SK-N-SH treated with all-trans-retinoic acid at 6 μM for 48 hours (cell line): ENCODE measurements at regions not wholly inside any gene's neighbourhood (a gene's known extent, or its start where the extent isn't known, plus 50 kb on each side); places are given as distances from the start of the nearest gene placed in this dataset.

ENCODE experiments used
- ATAC-seq: fragments of 200-7000 bp; cut with Tn5 transposase; 3 replicates; pipeline ENCODE4 v1.9.1; 2020; ENCODE audit warnings: mild to moderate bottlenecking, moderate library complexity
- ARNTL ChIP-seq: fragments of 450-650 bp; formaldehyde crosslinking; IDR thresholded peaks from 2 replicates; pipeline ENCODE4 v1.5.0; 2020; ENCODE audit warnings: low read depth, mild to moderate bottlenecking, moderate library complexity, borderline replicate concordance
- BACH2 ChIP-seq: fragments of 250-450 bp; sonication (Bioruptor Pico); IDR thresholded peaks from 2 replicates; pipeline ENCODE4 v1.9.0; 2021; ENCODE audit warnings: mild to moderate bottlenecking, borderline replicate concordance
- CREB5 ChIP-seq: fragments of 250-450 bp; sonication (Bioruptor Pico); IDR thresholded peaks from 2 replicates; pipeline ENCODE4 v1.5.1; 2020; ENCODE audit warnings: low read depth, mild to moderate bottlenecking, moderate library complexity
- ESRRG ChIP-seq: fragments of 250-450 bp; sonication (Bioruptor Pico); IDR thresholded peaks from 2 replicates; pipeline ENCODE4 v1.6.1; 2021; ENCODE audit warnings: mild to moderate bottlenecking
- GLIS3 ChIP-seq: fragments of 250-450 bp; sonication (Bioruptor Pico); IDR thresholded peaks from 2 replicates; pipeline ENCODE4 v1.5.0; 2020; ENCODE audit warnings: mild to moderate bottlenecking, moderate library complexity
- ISL1 ChIP-seq: fragments of 250-450 bp; sonication (Bioruptor Pico); IDR thresholded peaks from 2 replicates; pipeline ENCODE4 v2.1.2; 2022; ENCODE audit warnings: mild to moderate bottlenecking, moderate library complexity
- PATZ1 ChIP-seq: fragments of 250-450 bp; sonication (Bioruptor Pico); IDR thresholded peaks from 2 replicates; pipeline ENCODE4 v1.8.0; 2020; ENCODE audit warnings: mild to moderate bottlenecking, moderate library complexity, borderline replicate concordance
- POU6F1 ChIP-seq: fragments of 250-450 bp; sonication (Bioruptor Pico); IDR thresholded peaks from 2 replicates; pipeline ENCODE4 v1.8.0; 2021; ENCODE audit warnings: low read depth, mild to moderate bottlenecking, moderate library complexity, borderline replicate concordance
- PPARA ChIP-seq: fragments of 250-450 bp; sonication (Bioruptor Pico); IDR thresholded peaks from 2 replicates; pipeline ENCODE4 v1.5.0; 2020; ENCODE audit warnings: mild to moderate bottlenecking, borderline replicate concordance
- RARB ChIP-seq: fragments of 250-450 bp; sonication (Bioruptor Pico); IDR thresholded peaks from 2 replicates; pipeline ENCODE4 v1.8.0; 2021; ENCODE audit warnings: mild to moderate bottlenecking, moderate library complexity
- SNAI2 ChIP-seq: fragments of 250-450 bp; sonication (Bioruptor Pico); IDR thresholded peaks from 2 replicates; pipeline ENCODE4 v1.5.0; 2020; ENCODE audit warnings: mild to moderate bottlenecking, moderate library complexity
- TCF4 ChIP-seq: fragments of 250-450 bp; sonication (Bioruptor Pico); IDR thresholded peaks from 2 replicates; pipeline ENCODE4 v1.8.0; 2021; ENCODE audit warnings: mild to moderate bottlenecking, moderate library complexity, borderline replicate concordance
- TOX ChIP-seq: fragments of 250-450 bp; sonication (Bioruptor Pico); IDR thresholded peaks from 2 replicates; pipeline ENCODE4 v1.8.0; 2021; ENCODE audit warnings: mild to moderate bottlenecking, moderate library complexity, borderline replicate concordance
- ZC3H10 ChIP-seq: fragments of 250-450 bp; sonication (Bioruptor Pico); IDR thresholded peaks from 2 replicates; pipeline ENCODE4 v1.5.1; 2021; ENCODE audit warnings: mild to moderate bottlenecking, moderate library complexity
- ZFP30 ChIP-seq: fragments of 450-650 bp; formaldehyde crosslinking; IDR thresholded peaks from 2 replicates; pipeline ENCODE4 v1.5.0; 2022; ENCODE audit warnings: mild to moderate bottlenecking, moderate library complexity
- ZNF565 ChIP-seq: fragments of 450-650 bp; formaldehyde crosslinking; conservative IDR thresholded peaks from 2 replicates; pipeline ENCODE4 v1.5.0; 2020; ENCODE audit warnings: low read depth, mild to moderate bottlenecking, moderate library complexity
- ZNF8 ChIP-seq: fragments of 450-650 bp; formaldehyde crosslinking; IDR thresholded peaks from 2 replicates; pipeline ENCODE4 v1.5.0; 2020; ENCODE audit warnings: mild to moderate bottlenecking, moderate library complexity
- TF ChIP-seq, protein P1 (sequence below): fragments of 250-450 bp; sonication (Bioruptor Pico); IDR thresholded peaks from 2 replicates; pipeline ENCODE4 v1.5.1; 2021; ENCODE audit warnings: mild to moderate bottlenecking, moderate library complexity

DNA sequence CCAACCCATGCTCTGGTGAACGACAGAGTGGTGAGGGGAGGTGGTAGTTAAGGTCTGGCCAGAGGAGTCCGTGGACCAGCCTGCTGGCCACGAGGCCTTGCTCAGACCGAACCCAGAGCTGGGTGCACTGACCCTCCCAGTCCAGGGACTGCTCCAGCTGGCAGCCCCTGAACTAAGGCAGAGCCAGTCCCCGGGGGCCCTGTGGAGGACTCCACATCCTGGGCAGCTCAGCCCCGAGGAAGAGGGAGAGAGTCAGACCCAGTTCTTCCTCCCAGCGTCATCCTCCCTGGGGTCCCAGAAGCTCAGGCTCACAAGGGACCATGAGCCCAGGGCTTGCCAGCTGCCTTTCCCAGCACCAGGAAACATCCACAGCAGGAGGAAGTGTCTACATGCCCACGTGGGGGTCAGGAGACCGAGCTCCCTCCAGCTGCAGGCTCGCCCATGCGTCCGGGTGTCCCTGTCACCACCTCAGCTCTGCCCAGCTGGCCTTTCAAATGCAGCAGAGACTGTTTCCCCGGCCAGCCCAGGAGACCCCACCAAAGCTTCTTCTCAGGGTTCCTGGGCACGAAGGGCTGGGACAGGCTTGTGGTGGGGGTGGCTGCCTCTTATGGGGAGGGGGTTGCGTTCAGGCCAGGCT is 194.4 kb downstream of the KIF26A start (continued):
- TF ChIP-seq POU6F1 (CRISPR knock-in tag) (no peak), SNAI2 (no peak), ISL1 (no peak), RARB (CRISPR knock-in tag) (no peak), ZFP30 (CRISPR knock-in tag) (no peak), ESRRG (CRISPR knock-in tag) (no peak)

DNA sequence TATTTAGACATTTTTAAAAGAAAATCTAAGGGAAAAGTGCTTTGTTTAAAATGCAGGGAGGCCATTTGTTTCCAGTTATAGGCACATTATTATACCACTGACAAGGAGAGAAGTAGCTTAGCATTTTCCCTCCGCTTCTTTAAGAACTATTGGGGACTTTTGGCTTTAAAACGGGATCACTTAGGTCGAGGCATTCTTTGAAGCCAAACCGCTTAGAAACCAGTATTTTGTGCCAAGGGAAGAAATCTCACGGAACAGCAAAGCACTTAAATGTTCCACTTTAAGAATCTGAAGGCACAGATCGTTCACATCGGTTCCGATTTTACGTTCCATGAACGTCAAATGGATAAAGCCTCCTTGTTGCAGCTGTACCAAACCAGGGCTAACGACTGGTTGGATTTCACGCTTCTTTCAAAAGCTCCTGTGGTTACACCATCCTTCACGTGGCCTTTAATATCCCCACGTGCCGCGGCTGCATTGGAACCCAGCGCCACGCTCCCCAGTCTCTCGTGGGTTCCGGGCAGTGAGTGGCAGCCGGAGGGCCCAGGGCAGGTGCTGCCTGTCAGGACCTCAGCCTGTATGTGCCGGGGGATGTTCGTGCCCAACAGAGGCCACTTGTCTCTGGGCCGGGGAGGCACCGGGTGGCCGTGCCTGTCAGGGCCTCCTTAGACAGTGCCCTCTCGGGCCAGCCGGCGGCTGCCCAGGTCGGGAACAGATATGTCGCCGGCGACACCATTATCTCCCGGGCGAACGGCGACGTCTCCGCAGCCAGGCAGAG is 195.4 kb downstream of the KIF26A start:
- ATAC-seq: no peak
- TF ChIP-seq ZC3H10 (CRISPR knock-in tag) (no peak), ARNTL (CRISPR knock-in tag) (no peak), ZFP30 (CRISPR knock-in tag) (no peak), ZNF8 (CRISPR knock-in tag) (no peak), RARB (CRISPR knock-in tag) (no peak), ESRRG (CRISPR knock-in tag) (no peak), POU6F1 (CRISPR knock-in tag) (no peak), TCF4 (CRISPR knock-in tag) (no peak)
- TF ChIP-seq, protein P1, sequence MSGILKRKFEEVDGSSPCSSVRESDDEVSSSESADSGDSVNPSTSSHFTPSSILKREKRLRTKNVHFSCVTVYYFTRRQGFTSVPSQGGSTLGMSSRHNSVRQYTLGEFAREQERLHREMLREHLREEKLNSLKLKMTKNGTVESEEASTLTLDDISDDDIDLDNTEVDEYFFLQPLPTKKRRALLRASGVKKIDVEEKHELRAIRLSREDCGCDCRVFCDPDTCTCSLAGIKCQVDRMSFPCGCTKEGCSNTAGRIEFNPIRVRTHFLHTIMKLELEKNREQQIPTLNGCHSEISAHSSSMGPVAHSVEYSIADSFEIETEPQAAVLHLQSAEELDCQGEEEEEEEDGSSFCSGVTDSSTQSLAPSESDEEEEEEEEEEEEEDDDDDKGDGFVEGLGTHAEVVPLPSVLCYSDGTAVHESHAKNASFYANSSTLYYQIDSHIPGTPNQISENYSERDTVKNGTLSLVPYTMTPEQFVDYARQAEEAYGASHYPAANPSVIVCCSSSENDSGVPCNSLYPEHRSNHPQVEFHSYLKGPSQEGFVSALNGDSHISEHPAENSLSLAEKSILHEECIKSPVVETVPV: no peak

DNA sequence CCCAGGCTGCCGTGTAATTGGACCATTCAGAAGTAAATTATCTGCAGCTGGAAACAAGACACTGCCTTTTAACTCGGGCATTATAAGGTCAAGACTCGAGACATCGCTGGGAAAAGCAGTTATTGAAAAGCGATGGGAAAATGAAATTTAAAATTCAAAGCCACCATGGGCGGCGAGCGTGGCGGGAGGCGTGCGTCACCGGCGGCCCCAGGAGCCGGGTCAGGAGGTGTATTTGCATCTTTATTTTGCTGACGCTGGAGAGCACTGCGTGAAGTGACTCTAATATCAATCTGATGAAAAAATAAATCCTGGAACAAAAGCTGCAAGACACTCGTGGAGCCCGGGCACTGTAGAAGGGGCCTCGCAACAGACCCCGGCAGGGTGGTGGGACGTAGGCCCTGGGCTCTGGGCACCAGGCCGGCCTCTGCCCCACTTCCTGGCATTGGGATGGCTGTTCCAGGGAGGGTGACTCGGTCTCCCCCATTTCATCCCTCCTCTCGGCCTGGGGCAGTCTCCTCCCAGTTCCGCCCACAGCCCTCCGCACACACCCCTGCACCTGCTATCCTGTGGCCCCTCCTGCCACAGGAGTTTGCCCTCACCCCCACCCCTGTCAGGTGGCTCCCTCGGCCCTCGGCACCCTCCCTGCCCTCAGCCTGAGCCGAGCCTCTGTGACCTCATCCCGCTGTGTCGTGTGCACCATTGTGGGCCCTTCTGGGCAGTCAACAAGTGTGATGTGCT is 196.2 kb downstream of the KIF26A start:
- no peak for TF ChIP-seq BACH2 (CRISPR knock-in tag)
- no peak for TF ChIP-seq ISL1
- no peak for TF ChIP-seq PATZ1 (CRISPR knock-in tag)
- TF ChIP-seq GLIS3 (CRISPR knock-in tag): no peak
- TF ChIP-seq SNAI2: no peak
- no peak for TF ChIP-seq ZNF565
- TF ChIP-seq TOX: no peak
- ATAC-seq: no peak

DNA sequence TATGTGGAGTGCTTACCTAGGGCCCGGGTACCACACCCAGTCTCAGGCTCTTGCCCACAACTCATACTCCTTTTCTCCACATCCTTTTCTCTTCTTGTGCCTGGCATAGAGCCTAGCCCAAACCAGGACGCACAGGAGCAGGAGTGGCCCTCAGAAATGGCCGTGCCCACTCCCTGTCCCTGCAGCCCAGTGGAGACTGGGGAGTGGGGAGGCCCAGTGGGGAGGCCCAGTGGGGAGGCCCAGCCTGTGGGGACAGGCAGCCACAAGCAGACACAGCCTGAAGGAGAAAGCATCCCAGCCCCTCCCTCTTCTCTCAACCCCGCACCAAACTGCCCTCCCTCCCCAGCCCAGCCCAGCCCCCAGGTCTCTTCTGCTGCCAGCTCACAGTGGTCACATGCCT is 196.8 kb downstream of the KIF26A start:
- no peak for TF ChIP-seq CREB5 (CRISPR knock-in tag)
- no peak for TF ChIP-seq PPARA (CRISPR knock-in tag)
- no peak for TF ChIP-seq GLIS3 (CRISPR knock-in tag)
- TF ChIP-seq ZNF8 (CRISPR knock-in tag): no peak
- no peak for TF ChIP-seq RARB (CRISPR knock-in tag)
- TF ChIP-seq PATZ1 (CRISPR knock-in tag): no peak
- no peak for TF ChIP-seq BACH2 (CRISPR knock-in tag)
- no peak for TF ChIP-seq ESRRG (CRISPR knock-in tag)
- ATAC-seq: no peak
